HEK293 (cell line): ENCODE measurements at regions not wholly inside any gene's neighbourhood (a gene's known extent, or its start where the extent isn't known, plus 50 kb on each side); places are given as distances from the start of the nearest gene placed in this dataset.
A peak's percentile ranks its signal among the peaks of the same experiment; 100 is the strongest.

ENCODE experiments used
- CTCF ChIA-PET: fragments of 350-600 bp; formaldehyde crosslinking; extraction: SDS; loops from one replicate; lab custom pipeline; 2021; ENCODE audit warnings: antibody characterized with exemption; lab: Yijun Ruan, JAX
- POLR2A ChIA-PET: fragments of 300-600 bp; formaldehyde crosslinking; extraction: SDS; loops from one replicate; lab custom pipeline; 2020; ENCODE audit warnings: antibody characterized with exemption, inconsistent platforms; lab: Yijun Ruan, JAX
- H3K27ac ChIP-seq: fragments of 200-500 bp; sonication (Bioruptor generic); 2 replicates; pipeline ENCODE4 v1.5.1; 2014; ENCODE audit warnings: low read depth, low read length, control low read depth, inconsistent platforms; ENCODE audit errors: extremely low read depth
- H3K36me3 ChIP-seq, 2 experiments: fragments of 200-500 bp in 1 of 2; sonication (Bioruptor generic) in 1 of 2; 1 replicate in 1 of 2; 2 replicates in 1 of 2; pipeline ENCODE4 v1.5.1; 2014 to 2017; ENCODE audit warnings: inconsistent platforms in 2 of 2, low read length in 2 of 2; ENCODE audit not compliant: control insufficient read depth in 2 of 2, insufficient read depth in 1 of 2
- H3K4me1 ChIP-seq: fragments of 200-500 bp; sonication (Bioruptor generic); 2 replicates; pipeline ENCODE4 v1.5.1; 2014; ENCODE audit warnings: mild to moderate bottlenecking, low read length, inconsistent platforms; ENCODE audit not compliant: control insufficient read depth, insufficient read depth
- H3K4me3 ChIP-seq: 2 replicates; pipeline ENCODE4 v1.5.1; 2011; ENCODE audit warnings: low read depth, mild to moderate bottlenecking, control low read depth, low read length, moderate library complexity
- H3K9me3 ChIP-seq: fragments of 200-500 bp; sonication (Bioruptor generic); 2 replicates; pipeline ENCODE4 v1.5.1; 2014; ENCODE audit warnings: low read depth, low read length, inconsistent platforms; ENCODE audit not compliant: control insufficient read depth, insufficient read depth
- FEZF1 ChIP-seq: fragments of 450-650 bp; formaldehyde crosslinking; IDR thresholded peaks from 2 replicates; pipeline ENCODE4 v1.5.1; 2016; ENCODE audit warnings: missing biosample characterization, missing genetic modification characterization
- GLIS1 ChIP-seq: fragments of 450-650 bp; formaldehyde crosslinking; IDR thresholded peaks from 2 replicates; pipeline ENCODE4 v1.5.1; 2016; ENCODE audit warnings: missing biosample characterization, missing genetic modification characterization
- HOXA7 ChIP-seq: sonication (generic); formaldehyde crosslinking; IDR thresholded peaks from 2 replicates; pipeline ENCODE4 v1.8.1; 2022; ENCODE audit warnings: missing genetic modification reagents, borderline replicate concordance
- INSM2 ChIP-seq: fragments of 450-650 bp; formaldehyde crosslinking; IDR thresholded peaks from 2 replicates; pipeline ENCODE4 v1.5.1; 2016; ENCODE audit warnings: missing biosample characterization, missing genetic modification characterization
- MYNN ChIP-seq: fragments of 450-650 bp; formaldehyde crosslinking; IDR thresholded peaks from 2 replicates; pipeline ENCODE4 v1.5.1; 2016; ENCODE audit warnings: missing biosample characterization, missing genetic modification characterization, borderline replicate concordance
- SALL2 ChIP-seq: fragments of 450-650 bp; formaldehyde crosslinking; IDR thresholded peaks from 2 replicates; pipeline ENCODE4 v1.5.0; 2017; ENCODE audit warnings: missing biosample characterization, mild to moderate bottlenecking, missing genetic modification characterization, borderline replicate concordance
- ZFP69B ChIP-seq: fragments of 450-650 bp; formaldehyde crosslinking; IDR thresholded peaks from 2 replicates; pipeline ENCODE4 v1.5.1; 2016; ENCODE audit warnings: missing biosample characterization, missing genetic modification characterization
- ZIC2 ChIP-seq: fragments of 450-650 bp; formaldehyde crosslinking; IDR thresholded peaks from 2 replicates; pipeline ENCODE4 v1.5.1; 2016; ENCODE audit warnings: missing biosample characterization, missing genetic modification characterization
- ZNF114 ChIP-seq: fragments of 450-650 bp; formaldehyde crosslinking; IDR thresholded peaks from 2 replicates; pipeline ENCODE4 v1.5.0; 2017; ENCODE audit warnings: missing biosample characterization, missing genetic modification characterization
- ZNF133 ChIP-seq: fragments of 450-650 bp; formaldehyde crosslinking; IDR thresholded peaks from 2 replicates; pipeline ENCODE4 v1.5.1; 2016; ENCODE audit warnings: missing biosample characterization, missing genetic modification characterization
- ZNF184 ChIP-seq: fragments of 450-650 bp; IDR thresholded peaks from 2 replicates; pipeline ENCODE4 v1.5.1; 2018; ENCODE audit warnings: missing biosample characterization, mild to moderate bottlenecking, missing genetic modification characterization
- ZNF211 ChIP-seq: fragments of 450-650 bp; formaldehyde crosslinking; IDR thresholded peaks from 2 replicates; pipeline ENCODE4 v1.5.1; 2016; ENCODE audit warnings: low read depth, missing biosample characterization, missing genetic modification characterization
- ZNF391 ChIP-seq: fragments of 450-650 bp; formaldehyde crosslinking; IDR thresholded peaks from 2 replicates; pipeline ENCODE4 v1.5.1; 2016; ENCODE audit warnings: low read depth, missing biosample characterization, missing genetic modification characterization, borderline replicate concordance
- ZNF423 ChIP-seq: fragments of 450-650 bp; formaldehyde crosslinking; IDR thresholded peaks from 2 replicates; pipeline ENCODE4 v1.5.1; 2016; ENCODE audit warnings: missing biosample characterization, missing genetic modification characterization
- ZNF48 ChIP-seq: fragments of 450-650 bp; formaldehyde crosslinking; IDR thresholded peaks from 2 replicates; pipeline ENCODE4 v1.5.1; 2016; ENCODE audit warnings: missing biosample characterization, missing genetic modification characterization
- ZNF530 ChIP-seq: fragments of 450-650 bp; formaldehyde crosslinking; IDR thresholded peaks from 2 replicates; pipeline ENCODE4 v1.5.1; 2016; ENCODE audit warnings: low read depth, missing biosample characterization, missing genetic modification characterization
- ZNF548 ChIP-seq: fragments of 450-650 bp; formaldehyde crosslinking; IDR thresholded peaks from 2 replicates; pipeline ENCODE4 v1.5.1; 2016; ENCODE audit warnings: missing biosample characterization, missing genetic modification characterization
- ZNF747 ChIP-seq: fragments of 450-650 bp; formaldehyde crosslinking; IDR thresholded peaks from 2 replicates; pipeline ENCODE4 v1.5.1; 2016; ENCODE audit warnings: missing biosample characterization, missing genetic modification characterization
- ZNF776 ChIP-seq: fragments of 450-650 bp; formaldehyde crosslinking; IDR thresholded peaks from 2 replicates; pipeline ENCODE4 v1.5.0; 2017; ENCODE audit warnings: missing biosample characterization, missing genetic modification characterization, borderline replicate concordance
- ZSCAN18 ChIP-seq: fragments of 450-650 bp; formaldehyde crosslinking; IDR thresholded peaks from 2 replicates; pipeline ENCODE4 v1.5.1; 2016; ENCODE audit warnings: missing biosample characterization, missing genetic modification characterization

GRCh38 chr16:86353148-86353547 lies 157.2 kb upstream of the FOXF1 start:
- no peaks in the 10 kb centered on the region for H3K36me3 ChIP-seq
- ChIA-PET CTCF (interaction anchor here (0.6 to 2.4 kb wide), 2 partner anchors 13 to 1055 kb away, joined by 3 to 10 read pairs; no protein-coding TSS in a partner anchor), POLR2A (no interaction called here)
- TF ChIP-seq ZNF184 (tag by site-specific recombination) (no peak), ZNF48 (tag by site-specific recombination) (no peak), ZIC2 (tag by site-specific recombination) (0 out of 2 replicates have a peak, but pooled peaks have one; percentile 8), FEZF1 (no peak)
- H3K27ac ChIP-seq, result no peak overlapping the region
- no peaks in the 10 kb centered on the region for H3K4me1 ChIP-seq
- no peaks in the 10 kb centered on the region for H3K9me3 ChIP-seq
- no peak overlapping the region for H3K4me3 ChIP-seq

GRCh38 chr16:86353948-86354347 lies 156.4 kb upstream of the FOXF1 start:
- Histone ChIP-seq H3K4me3 (no peak overlapping the region), H3K4me1 (no peaks in the 10 kb centered on the region), H3K9me3 (no peaks in the 10 kb centered on the region), H3K36me3 (no peaks in the 10 kb centered on the region), H3K27ac (no peak overlapping the region)
- POLR2A ChIA-PET, result no interaction called here
- CTCF ChIA-PET, result interaction anchor here (2.4 kb wide), 1 partner anchor 14 kb away, joined by 10 read pairs; no protein-coding TSS in a partner anchor
- TF ChIP-seq ZSCAN18 (tag by site-specific recombination), result no peak
- TF ChIP-seq ZNF548, result no peak
- TF ChIP-seq ZIC2 (tag by site-specific recombination), result peak; percentile 97
- TF ChIP-seq SALL2 (tag by site-specific recombination), result no peak
- no peak for TF ChIP-seq ZNF211 (tag by site-specific recombination)
- TF ChIP-seq ZNF530, result no peak
- TF ChIP-seq ZNF114 (tag by site-specific recombination), result no peak
- peak; percentile 43; the same call in 1 of the 2 replicates for TF ChIP-seq GLIS1 (tag by site-specific recombination)
- no peak for TF ChIP-seq MYNN (tag by site-specific recombination)
- no peak for TF ChIP-seq INSM2 (tag by site-specific recombination)
- no peak for TF ChIP-seq ZNF776 (tag by site-specific recombination)
- TF ChIP-seq ZNF391 (tag by site-specific recombination), result no peak
- TF ChIP-seq ZNF423, result peak; percentile 67
- TF ChIP-seq HOXA7 (CRISPR knock-in tag), result no peak
- no peak for TF ChIP-seq ZNF747 (tag by site-specific recombination)
- no peak for TF ChIP-seq ZFP69B (tag by site-specific recombination)
- TF ChIP-seq ZNF133 (tag by site-specific recombination), result no peak
